Lower lobe of right lung (tissue), 2 donors: ENCODE measurements at regions not wholly inside any gene's neighbourhood (a gene's known extent, or its start where the extent isn't known, plus 50 kb on each side); places are given as distances from the start of the nearest gene placed in this dataset.

Experiments used
- ATAC-seq, 2 donors: fragments of 200-7000 bp; cut with Tn5 transposase; one replicate each; pipeline ENCODE4 v1.9.1; 2020 to 2022; ENCODE audit warnings: mild to moderate bottlenecking in 2 of 2, moderate library complexity in 2 of 2
- DNase-seq: peaks from one replicate; pipeline ENCODE4 v3.0.0-alpha.2; 2020
- H3K27ac ChIP-seq: fragments of 200-600 bp; one replicate; pipeline ENCODE4 v1.8.0; 2022
- H3K27me3 ChIP-seq: fragments of 200-600 bp; one replicate; pipeline ENCODE4 v1.8.0; 2022; ENCODE audit warnings: low read depth
- H3K36me3 ChIP-seq: fragments of 200-600 bp; one replicate; pipeline ENCODE4 v1.8.0; 2022; ENCODE audit warnings: mild to moderate bottlenecking
- H3K4me1 ChIP-seq: fragments of 200-600 bp; one replicate; pipeline ENCODE4 v1.8.0; 2022
- H3K4me3 ChIP-seq: fragments of 200-600 bp; one replicate; pipeline ENCODE4 v1.8.0; 2022; ENCODE audit warnings: mild to moderate bottlenecking
- H3K9me3 ChIP-seq: fragments of 200-600 bp; one replicate; pipeline ENCODE4 v1.8.0; 2022
- intact Hi-C: fragments of 100-400 bp; cut with DNase I; formaldehyde crosslinking; loops from one replicate; pipeline ENCODE4 v1.11.0; 2022
- TF ChIP-seq, protein P1 (sequence below): fragments of 200-600 bp; IDR thresholded peaks from one replicate; pipeline ENCODE4 v1.8.0; 2022; ENCODE audit warnings: antibody characterized with exemption, mild to moderate bottlenecking
- donor health status: DM: no; HTN: yes; CAD: no; lungs with severe emphysema.

DNA sequence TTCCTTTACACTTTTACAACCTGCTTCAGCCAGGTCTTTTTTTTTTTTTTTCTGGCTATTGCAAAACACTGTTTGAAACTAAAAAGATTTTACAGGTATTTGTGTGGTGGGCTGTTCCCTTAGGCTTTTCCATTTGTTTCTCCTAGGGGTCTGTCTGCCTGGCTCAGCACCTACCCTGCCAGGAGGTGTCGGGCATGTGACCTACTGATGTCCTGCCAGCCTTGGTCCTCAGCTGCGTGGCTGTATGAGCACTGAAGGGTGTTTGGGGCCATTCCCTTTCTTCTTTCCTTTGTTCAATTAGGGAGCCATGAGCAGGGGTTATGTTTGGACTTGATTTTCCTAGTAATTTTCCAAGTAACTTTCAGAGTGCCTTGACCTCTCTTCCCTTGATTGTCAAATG is 269.2 kb upstream of the SALL1 start:
- ATAC-seq: no peak
- DNase-seq: no peak
- H3K9me3 ChIP-seq: no peaks in the 10 kb centered on the region
- no peaks in the 10 kb centered on the region for H3K27me3 ChIP-seq
- intact Hi-C loops: no loop called here
- no peaks in the 10 kb centered on the region for H3K36me3 ChIP-seq
- no peak overlapping the region for H3K27ac ChIP-seq
- no peaks in the 10 kb centered on the region for H3K4me1 ChIP-seq
- H3K4me3 ChIP-seq: no peak overlapping the region
- TF ChIP-seq, protein P1, sequence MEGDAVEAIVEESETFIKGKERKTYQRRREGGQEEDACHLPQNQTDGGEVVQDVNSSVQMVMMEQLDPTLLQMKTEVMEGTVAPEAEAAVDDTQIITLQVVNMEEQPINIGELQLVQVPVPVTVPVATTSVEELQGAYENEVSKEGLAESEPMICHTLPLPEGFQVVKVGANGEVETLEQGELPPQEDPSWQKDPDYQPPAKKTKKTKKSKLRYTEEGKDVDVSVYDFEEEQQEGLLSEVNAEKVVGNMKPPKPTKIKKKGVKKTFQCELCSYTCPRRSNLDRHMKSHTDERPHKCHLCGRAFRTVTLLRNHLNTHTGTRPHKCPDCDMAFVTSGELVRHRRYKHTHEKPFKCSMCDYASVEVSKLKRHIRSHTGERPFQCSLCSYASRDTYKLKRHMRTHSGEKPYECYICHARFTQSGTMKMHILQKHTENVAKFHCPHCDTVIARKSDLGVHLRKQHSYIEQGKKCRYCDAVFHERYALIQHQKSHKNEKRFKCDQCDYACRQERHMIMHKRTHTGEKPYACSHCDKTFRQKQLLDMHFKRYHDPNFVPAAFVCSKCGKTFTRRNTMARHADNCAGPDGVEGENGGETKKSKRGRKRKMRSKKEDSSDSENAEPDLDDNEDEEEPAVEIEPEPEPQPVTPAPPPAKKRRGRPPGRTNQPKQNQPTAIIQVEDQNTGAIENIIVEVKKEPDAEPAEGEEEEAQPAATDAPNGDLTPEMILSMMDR: no peak

DNA sequence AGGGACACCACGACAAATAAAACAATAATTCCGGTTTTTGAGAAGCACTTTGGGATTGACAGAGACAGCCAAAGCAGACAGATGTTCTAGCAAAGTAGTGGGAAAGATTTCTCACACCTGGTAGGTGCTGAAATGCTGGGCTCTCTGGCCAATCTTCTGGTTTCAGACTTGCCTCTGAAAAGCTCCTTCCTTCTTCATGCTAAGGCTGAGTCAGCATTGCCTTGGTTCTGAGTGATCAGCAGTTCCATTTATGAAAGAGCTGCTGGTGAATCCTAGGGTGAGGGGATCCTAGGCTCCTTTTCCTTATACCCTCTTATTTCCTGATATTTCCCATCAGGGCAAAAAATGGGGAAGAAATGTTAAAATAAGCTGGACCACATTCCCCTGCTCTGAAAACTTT is 268.7 kb upstream of the SALL1 start:
- no peak for DNase-seq
- Histone ChIP-seq H3K27ac (no peak overlapping the region), H3K27me3 (no peaks in the 10 kb centered on the region), H3K36me3 (no peaks in the 10 kb centered on the region), H3K4me3 (no peak overlapping the region), H3K9me3 (no peaks in the 10 kb centered on the region), H3K4me1 (no peaks in the 10 kb centered on the region)
- intact Hi-C loops: no loop called here
- no peak for ATAC-seq
- TF ChIP-seq, protein P1: no peak

DNA sequence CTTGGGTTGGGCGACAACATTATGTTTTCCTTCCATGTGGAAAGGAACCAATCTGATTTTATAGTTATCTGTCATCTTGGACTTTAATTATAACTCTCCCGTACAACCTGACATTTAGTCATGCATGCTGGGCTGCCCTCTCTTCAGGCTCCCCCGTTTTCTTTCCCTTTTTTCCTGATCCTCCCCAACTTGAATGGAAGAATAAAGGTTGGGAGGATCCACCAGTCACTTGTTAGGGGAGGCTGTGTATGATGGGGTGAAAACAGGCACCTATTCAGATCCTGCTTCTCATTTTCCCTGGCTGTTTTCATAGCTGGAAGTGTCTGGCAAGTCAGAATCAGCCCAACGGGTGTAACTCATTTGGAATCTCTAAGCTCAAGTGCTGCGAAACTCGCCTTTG is 267.2 kb upstream of the SALL1 start:
- Histone ChIP-seq H3K27me3 (no peaks in the 10 kb centered on the region), H3K4me3 (no peak overlapping the region), H3K27ac (no peak overlapping the region), H3K9me3 (no peaks in the 10 kb centered on the region), H3K36me3 (no peaks in the 10 kb centered on the region), H3K4me1 (no peaks in the 10 kb centered on the region)
- no peak for ATAC-seq
- intact Hi-C loops: no loop called here
- DNase-seq: no peak
- TF ChIP-seq, protein P1: no peak

DNA sequence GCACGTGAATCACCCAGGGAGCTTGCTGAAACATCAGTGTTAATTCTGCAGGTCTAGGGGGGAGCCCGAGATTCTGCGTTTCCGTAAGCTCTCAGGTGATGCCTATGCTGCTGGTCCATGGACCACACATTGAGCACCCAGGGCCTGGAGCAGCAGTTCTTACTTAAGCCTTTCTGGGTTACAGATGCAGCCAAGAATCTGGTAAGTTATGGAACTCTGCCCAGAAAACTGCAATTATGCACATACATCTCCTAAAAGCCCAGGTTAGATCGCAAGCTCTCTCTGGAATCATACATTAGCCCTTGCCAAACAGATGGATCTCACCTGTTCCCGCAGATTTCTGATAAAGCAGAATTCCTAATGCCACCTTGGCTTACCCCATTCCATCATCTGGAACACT is 265.9 kb upstream of the SALL1 start:
- TF ChIP-seq, protein P1: no peak
- Histone ChIP-seq H3K9me3 (no peaks in the 10 kb centered on the region), H3K4me1 (no peaks in the 10 kb centered on the region), H3K4me3 (no peak overlapping the region), H3K27ac (no peak overlapping the region), H3K36me3 (no peaks in the 10 kb centered on the region), H3K27me3 (no peaks in the 10 kb centered on the region)
- ATAC-seq (no peak), DNase-seq (no peak)
- intact Hi-C loops: no loop called here

DNA sequence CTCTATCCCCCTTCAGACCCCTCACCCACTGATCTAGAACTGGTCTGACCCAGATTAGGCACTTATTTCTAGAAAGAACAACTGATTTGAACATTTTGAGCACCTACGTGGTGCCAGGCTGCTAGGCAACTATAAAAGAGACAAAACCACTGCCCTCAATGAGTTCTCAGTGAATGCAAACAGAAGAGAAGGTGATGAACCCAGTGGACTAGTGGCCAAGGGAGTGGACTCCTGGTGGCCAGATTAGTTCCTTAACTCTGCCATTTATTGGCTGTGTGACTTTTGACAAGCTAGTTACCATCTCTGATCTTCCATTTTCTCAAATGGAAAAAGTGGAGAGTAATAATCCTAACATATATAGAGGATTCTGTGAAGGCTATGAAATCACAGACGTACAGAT is 259.1 kb upstream of the SALL1 start:
- Histone ChIP-seq H3K36me3 (no peaks in the 10 kb centered on the region), H3K9me3 (no peaks in the 10 kb centered on the region), H3K4me3 (no peak overlapping the region), H3K27me3 (no peaks in the 10 kb centered on the region), H3K4me1 (no peaks in the 10 kb centered on the region), H3K27ac (no peak overlapping the region)
- intact Hi-C loops: no loop called here
- TF ChIP-seq, protein P1: no peak
- ATAC-seq: no peak
- no peak for DNase-seq
